Islet of Langerhans (tissue), 1 donor: ENCODE measurements at regions not wholly inside any gene's neighbourhood (a gene's known extent, or its start where the extent isn't known, plus 50 kb on each side); places are given as distances from the start of the nearest gene placed in this dataset.

Experiments
- FAIRE-seq: peaks from one replicate; lab custom pipeline; 2011; peaks lifted over from hg19 to GRCh38; lab: Jason Lieb, UNC

GRCh38 chr5:167880420-167880819 lies 411.0 kb upstream of the WWC1 start:
- FAIRE-seq, result no peak

DNA sequence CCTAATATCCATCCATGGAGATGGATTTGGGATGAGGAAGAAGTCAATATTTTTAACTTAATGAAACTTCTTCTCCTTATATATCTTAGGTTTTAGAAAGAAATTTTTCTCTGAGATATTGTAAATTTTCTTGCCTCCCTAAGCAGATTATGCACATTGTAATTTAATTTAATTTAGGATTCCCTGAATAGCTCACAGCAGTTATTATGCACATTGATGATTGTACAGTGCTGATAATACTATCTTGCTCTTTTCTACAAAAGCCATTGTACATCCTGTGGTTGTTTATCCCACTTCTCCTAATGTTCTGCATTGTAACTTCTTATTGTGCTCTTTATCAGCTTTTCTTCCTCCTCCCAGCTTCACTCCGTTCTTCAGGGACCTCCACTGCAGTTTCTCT lies 410.4 kb upstream of the WWC1 start:
- no peak for FAIRE-seq

- FAIRE-seq, result no peak
Observed at GRCh38 chr5:167886196-167886595, 405.2 kb upstream of the WWC1 start.

DNA sequence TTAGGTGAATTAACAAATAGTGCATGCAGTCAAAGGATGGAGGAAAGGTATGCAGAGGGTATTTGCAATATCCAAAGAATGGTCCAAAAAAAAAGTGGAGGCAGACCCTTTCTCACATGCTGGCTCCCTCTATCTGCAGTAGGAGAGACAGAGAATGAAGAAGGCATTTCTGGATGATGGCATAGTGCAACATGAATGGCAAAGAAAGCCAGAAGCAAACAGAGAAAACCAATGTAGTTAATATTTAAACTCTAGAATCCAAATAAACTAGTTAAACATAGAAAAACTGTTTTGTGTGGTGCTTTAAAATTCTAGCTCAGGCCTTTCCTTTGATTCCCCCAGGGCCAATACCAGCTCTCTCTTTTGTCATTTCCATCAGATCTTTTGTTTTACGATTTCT lies 403.1 kb upstream of the WWC1 start:
- no peak for FAIRE-seq

DNA sequence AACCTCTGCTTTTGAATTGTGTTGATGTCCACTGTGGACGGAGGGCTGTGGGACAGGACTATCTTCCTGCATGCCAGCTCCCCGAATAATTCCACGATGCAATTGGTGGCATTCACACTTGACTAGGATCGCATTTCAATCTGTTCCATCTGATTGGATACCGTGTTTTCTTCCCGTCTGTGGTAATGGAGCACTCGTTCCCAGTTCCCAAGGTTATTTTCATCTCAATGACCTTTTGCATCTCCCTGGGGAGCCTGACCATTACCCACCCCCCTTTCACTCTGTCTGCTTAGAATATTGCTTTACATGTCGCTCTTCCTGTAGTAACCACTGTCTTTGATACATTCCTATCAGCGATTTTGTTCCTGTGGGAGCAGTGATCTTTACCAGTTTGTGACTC lies 402.2 kb upstream of the WWC1 start:
- no peak for FAIRE-seq

GRCh38 chr5:167892352-167893115 lies 398.9 kb upstream of the WWC1 start:
- FAIRE-seq, result no peak

DNA sequence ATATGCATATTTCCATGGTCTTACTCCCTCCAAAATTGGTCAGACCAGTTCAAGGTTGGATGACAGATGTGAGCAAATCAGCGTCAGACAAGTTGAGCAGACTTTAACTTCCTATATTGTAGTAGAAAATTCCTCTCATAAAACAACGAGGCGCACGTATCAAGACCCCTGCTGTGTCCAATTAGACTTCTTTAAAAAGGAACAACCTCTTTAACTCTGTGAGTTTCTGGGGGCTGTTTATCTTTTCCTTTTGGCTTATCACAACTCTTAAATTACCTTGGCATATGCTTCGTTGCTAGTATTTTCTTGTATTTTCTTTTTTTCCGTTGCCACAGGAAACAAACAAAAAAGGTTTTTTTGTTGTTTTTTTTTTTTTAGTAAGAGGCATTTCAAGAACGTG lies 398.2 kb upstream of the WWC1 start:
- no peak for FAIRE-seq

DNA sequence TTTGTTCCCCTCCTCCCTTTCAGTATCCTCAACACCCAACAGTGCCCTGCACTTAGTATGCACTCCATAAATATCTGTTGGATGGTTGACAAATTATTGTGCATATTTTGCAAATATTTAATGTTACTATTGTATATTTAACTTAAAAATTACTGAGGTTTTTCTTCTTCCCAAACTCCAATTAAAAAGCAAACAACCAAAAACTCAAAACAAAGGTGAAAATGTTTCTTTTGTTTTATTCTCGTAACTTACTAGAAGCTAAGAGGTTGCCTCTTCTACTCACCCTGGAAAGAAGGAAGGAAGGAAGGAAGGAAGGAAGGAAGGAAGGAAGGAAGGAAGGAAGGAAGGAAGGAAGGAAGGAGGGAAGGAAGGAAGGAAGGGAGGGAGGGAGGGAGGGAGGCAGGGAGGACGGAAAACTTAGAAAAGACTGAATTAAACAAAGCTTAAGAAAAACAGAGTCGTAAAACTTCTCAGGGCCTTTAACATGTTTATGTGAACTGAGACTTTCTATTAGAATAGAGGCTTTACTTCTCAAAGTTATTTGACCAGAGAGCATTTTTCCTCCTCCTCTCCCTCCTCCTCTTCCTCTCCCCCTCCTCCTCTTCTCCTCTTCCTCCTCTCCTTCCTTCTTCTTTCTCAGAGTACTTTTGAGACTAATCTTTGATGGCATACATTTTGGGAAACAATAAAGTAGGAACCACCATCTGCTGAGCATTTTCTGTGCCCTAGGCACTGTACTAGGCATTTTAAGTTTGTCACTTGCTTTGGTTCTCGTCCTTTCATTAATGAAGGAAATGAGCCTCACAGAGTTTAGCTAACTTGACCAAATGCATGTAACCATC lies 396.6 kb upstream of the WWC1 start:
- no peak for FAIRE-seq

- no peak for FAIRE-seq
Observed at GRCh38 chr5:167895899-167896659, 395.4 kb upstream of the WWC1 start.

DNA sequence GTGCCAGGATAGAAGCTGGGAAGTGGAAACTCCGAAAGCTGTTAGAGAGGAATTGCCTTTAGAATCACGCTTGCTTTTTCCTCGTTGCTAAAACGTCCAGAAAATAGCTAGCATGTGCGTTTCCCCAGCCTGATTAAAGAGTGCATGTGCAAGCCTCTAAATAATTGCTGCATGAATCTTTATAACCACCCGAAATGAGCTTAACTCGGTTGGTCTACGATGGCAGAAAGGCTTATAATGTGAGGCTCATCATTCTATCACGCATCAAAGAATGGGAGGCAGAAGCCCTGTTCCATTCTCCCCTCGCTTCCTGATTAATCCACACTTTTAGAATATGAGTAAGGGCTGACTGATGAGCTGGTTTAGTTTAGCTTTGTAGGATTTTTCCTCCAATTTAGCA lies 394.6 kb upstream of the WWC1 start:
- FAIRE-seq, result no peak

DNA sequence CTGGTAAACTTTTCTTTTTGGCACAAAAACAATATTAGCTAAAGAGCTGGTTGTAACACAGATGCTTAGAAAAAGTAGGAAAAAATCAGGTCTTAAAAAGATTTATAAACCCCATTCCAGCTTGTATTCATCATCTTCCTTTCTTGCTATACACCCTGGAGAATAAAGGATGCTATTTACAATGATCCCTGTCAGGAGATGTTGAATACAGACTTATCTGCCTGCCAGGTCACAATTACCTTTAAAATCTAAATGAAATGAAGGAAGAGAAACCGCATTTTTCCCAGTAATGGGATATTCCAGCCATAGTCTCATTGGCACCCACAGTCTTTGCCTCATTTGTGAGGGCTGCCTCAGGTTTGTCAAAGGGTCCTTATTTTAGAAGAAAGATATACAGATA lies 394.1 kb upstream of the WWC1 start:
- FAIRE-seq, result no peak

GRCh38 chr5:167898361-167899042 lies 392.9 kb upstream of the WWC1 start:
- no peak for FAIRE-seq

DNA sequence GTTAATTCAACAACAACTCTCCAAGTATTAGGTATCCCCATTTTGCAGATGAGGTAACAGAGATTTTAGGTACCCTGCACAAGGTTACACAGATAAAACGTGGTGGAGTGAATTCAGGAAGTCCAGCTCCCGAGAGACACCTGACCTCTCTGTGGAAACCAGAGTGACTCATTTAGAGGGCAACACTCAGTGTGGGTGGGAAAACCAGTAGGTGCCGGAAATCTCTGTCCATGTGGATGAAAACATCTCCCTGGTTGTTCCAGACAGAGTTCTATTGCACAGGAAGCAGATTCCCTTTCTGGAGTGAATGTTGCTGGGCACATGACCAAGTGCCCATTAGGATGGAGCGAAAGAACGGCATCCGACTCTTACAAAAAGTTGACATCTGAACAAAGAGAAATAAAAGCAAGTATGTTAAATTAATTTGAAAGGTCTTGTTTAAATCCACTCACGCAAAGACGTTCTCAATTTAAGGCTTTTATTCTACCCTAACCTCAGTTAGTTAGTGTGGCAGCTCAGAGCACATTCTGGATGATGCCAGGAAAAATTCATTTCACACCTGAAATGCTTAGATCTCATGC lies 391.9 kb upstream of the WWC1 start:
- FAIRE-seq, result no peak

DNA sequence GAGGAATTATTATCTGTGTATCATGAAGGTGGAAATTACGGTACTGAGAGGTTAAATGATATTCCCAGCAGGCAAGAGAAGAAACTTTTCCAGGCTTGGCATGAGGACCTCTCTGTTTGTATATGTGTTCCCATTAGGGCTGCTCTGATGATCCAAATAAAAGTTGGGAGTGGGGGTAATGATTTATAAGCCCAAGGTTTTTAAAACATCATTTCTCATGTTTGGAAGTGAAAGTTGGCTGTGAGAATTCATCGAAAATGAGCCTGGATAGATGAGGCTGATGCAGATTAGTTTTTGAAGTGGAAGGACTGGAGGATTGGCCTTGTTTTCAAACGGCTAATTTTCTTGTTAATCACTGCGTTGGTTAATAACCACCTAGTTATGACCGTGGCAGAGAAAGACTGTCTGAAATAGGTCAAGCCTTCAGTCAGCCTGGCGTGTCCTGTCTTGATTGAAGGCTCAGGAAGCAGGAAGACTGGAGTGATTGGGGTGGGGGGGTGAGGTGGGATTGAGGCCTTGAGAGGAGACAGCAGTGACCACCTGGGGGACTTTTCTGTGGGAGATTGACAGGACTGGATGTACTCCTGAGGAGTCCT lies 391.0 kb upstream of the WWC1 start:
- FAIRE-seq, result no peak

GRCh38 chr5:167902298-167902697 lies 389.1 kb upstream of the WWC1 start:
- FAIRE-seq, result no peak

GRCh38 chr5:167903243-167903642 lies 388.2 kb upstream of the WWC1 start:
- FAIRE-seq, result no peak

DNA sequence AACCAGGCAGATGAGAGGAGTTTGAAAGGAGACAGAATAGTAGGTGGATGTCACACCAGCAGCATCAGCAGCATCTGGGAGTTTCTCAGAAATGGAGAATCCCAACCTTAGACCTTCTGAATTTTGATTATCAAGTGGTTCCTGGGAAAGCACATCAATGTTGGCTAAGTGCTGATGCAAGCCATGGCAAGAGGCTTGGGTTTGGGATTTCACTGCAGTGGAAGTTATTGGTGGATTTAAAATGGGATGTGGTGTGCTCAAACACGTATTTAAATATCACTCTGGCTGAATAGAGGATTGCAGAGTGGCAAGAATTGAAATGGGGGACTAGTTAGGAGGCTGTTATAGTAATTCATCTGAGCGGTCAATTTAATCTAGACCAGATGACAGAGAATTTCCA lies 387.8 kb upstream of the WWC1 start:
- no peak for FAIRE-seq

DNA sequence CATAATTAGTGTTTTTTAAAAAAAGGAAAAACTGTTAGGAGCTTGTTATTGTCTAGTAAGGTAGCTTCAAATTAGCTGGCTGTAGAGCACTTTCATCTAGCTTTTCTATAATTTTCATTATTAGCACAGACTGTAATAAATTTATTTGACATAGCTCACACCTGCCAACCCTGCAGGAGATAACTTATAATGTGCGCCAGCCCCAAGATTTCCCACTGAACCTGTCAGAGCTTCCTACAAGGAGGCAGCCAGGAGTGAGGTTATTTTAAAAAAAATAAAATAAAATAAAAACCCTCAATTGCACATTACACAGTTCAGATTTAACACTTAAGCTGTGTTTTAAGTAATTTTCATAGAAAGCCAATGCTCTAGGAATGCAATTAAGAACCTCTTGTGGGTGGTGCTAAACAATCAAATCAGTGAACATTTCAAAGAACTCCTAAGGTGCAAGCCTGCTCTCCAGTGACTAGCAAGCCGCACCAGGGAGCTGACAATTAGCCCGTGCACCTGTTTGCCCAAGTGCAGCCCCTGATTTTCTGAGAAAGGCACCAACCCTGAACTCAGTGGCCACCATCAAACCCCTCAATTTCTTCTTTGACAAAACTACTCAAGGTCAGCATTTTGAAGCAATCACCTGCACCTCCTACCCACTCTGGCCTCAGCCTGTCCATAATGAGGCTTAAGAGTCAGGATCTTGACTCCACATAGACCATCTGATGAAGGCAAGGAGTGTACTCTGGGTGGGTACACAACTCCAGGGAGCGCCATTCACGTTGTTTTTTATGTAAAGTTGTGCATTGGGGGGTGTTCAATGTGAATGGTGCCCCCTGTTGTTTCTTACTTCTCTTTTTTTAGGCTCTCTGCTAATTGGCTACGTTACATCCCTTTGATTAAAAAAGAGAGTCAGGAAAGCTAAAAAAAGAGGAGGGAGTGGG lies 385.3 kb upstream of the WWC1 start:
- no peak for FAIRE-seq

- FAIRE-seq, result no peak
Observed at GRCh38 chr5:167908606-167909005, 382.8 kb upstream of the WWC1 start.

- no peak for FAIRE-seq
Observed at GRCh38 chr5:167912941-167913665, 378.3 kb upstream of the WWC1 start.
